AG04449 (cell line): ENCODE measurements at regions not wholly inside any gene's neighbourhood (a gene's known extent, or its start where the extent isn't known, plus 50 kb on each side); places are given as distances from the start of the nearest gene placed in this dataset.

ENCODE experiments used
- CTCF ChIA-PET: fragments of 350-600 bp; formaldehyde crosslinking; extraction: SDS; loops from one replicate; lab custom pipeline; 2021; ENCODE audit warnings: antibody characterized with exemption; lab: Yijun Ruan, JAX
- POLR2A ChIA-PET: fragments of 400-600, 350-600 bp; formaldehyde crosslinking; extraction: SDS; loops from one replicate; lab custom pipeline; 2020; ENCODE audit warnings: antibody characterized with exemption, inconsistent platforms; lab: Yijun Ruan, JAX
- DNase-seq: peaks from one replicate; pipeline ENCODE4 v3.0.0-alpha.2; 2010; ENCODE audit warnings: low read depth, low spot score
- H3K4me3 ChIP-seq: 2 replicates; pipeline ENCODE4 v1.5.1; 2011; ENCODE audit warnings: low read depth, mild to moderate bottlenecking, control low read depth, low read length
- CTCF ChIP-seq: IDR thresholded peaks from one replicate; pipeline ENCODE4 v1.5.1; 2011; ENCODE audit warnings: mild to moderate bottlenecking, moderate library complexity, low read length, control low read depth, inconsistent platforms; ENCODE audit not compliant: insufficient read depth; ENCODE audit errors: missing control alignments

- ChIA-PET POLR2A (no interaction called here), CTCF (no interaction called here)
- TF ChIP-seq CTCF = no peak
- no peak overlapping the region for H3K4me3 ChIP-seq
- DNase-seq = no peak
Measured at GRCh38 chr17:79226037-79226436, 151.4 kb downstream of the ENGASE start.

GRCh38 chr17:79224903-79225302 is 150.3 kb downstream of the ENGASE start:
- DNase-seq = no peak
- H3K4me3 ChIP-seq = no peak overlapping the region
- CTCF ChIA-PET = no interaction called here
- POLR2A ChIA-PET = no interaction called here
- no peak for TF ChIP-seq CTCF

- no peak for TF ChIP-seq CTCF
- POLR2A ChIA-PET = no interaction called here
- no peak for DNase-seq
- CTCF ChIA-PET = no interaction called here
- H3K4me3 ChIP-seq = no peak overlapping the region
Measured at GRCh38 chr17:79224476-79224875, 149.9 kb downstream of the ENGASE start.

GRCh38 chr17:79223953-79224352 is 149.3 kb downstream of the ENGASE start:
- no peak overlapping the region for H3K4me3 ChIP-seq
- TF ChIP-seq CTCF = no peak
- ChIA-PET CTCF (no interaction called here), POLR2A (no interaction called here)
- DNase-seq = no peak

- CTCF ChIA-PET = no interaction called here
- POLR2A ChIA-PET = no interaction called here
- DNase-seq = no peak
Measured at GRCh38 chr17:79223471-79223870, 148.8 kb downstream of the ENGASE start.

GRCh38 chr17:79221597-79221996 is 147.0 kb downstream of the ENGASE start:
- no peak for DNase-seq
- no peak for TF ChIP-seq CTCF
- H3K4me3 ChIP-seq = no peak overlapping the region
- ChIA-PET POLR2A (no interaction called here), CTCF (no interaction called here)

More at GRCh38 chr17:79223471-79223870, 148.8 kb downstream of the ENGASE start:
- H3K4me3 ChIP-seq = no peak overlapping the region
- no peak for TF ChIP-seq CTCF
